ENCODE measurements at regions not wholly inside any gene's neighbourhood (a gene's known extent, or its start where the extent isn't known, plus 50 kb on each side); places are given as distances from the start of the nearest gene placed in this dataset.
"Not testable (repeated sequence)": the region's sequence is repeated elsewhere in the genome, so short reads cannot be mapped to it uniquely, and the experiment has no call there.

DNA sequence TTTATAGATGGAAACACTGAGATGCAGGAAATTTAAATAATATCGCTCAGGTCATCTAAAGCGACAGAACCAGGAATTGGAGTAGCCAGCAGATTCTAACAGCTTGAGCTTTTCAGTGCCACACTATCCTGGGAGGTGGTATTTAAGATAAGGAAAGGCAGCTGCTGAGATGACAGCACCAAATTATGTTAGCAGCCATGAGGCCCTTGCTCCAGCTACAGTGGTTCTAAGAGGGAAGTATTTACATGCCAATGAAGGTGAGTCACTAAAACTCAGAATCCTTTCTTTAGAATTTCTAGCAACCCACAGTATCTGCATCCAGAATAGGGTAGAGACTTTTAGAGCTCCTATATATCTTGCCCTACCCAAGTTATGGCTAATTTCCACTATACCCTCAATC is 127.0 kb upstream of the VLDLR start:
- DNase-seq (ENCODE audit: low read depth in 1 of 2, low spot score in 1 of 2): no peak

DNA sequence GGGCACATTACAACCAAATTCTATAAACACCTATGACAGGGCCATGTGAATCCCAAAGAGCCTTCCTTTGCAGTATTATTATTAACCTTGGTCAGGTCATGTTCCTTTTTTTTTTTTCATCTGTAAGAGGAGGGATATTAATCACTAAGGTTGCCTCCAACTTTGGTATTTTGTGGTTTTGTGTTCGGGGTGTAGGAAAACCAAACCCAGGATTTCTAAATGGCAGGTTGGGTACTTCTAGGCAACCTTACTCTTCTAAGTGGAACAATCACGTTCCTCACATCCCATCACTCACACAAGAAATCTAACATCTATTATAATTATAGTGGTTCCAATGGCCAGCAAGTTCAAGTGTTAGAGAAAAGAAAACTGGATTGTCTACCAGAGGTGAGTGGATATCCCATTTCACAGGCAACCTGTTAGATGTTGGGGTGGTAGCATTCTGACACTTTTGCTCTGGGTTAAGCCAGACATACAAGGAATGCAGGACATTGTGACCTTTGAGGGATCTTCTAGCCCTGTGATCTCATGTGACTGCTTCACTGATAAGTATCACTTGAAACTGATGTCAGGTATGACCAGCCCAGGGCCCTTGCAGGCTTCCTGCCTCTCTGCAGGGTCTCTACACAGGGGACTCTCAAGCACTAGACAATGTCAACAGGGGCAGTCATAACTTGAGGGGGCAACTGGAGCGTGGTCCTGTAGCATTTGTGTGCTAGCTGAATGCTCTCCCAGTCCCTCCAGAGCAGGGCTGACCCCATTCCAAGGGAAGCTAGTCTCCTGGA is 126.2 kb upstream of the VLDLR start:
- no peak for DNase-seq (ENCODE audit: low read depth in 1 of 2, low spot score in 1 of 2)

DNA sequence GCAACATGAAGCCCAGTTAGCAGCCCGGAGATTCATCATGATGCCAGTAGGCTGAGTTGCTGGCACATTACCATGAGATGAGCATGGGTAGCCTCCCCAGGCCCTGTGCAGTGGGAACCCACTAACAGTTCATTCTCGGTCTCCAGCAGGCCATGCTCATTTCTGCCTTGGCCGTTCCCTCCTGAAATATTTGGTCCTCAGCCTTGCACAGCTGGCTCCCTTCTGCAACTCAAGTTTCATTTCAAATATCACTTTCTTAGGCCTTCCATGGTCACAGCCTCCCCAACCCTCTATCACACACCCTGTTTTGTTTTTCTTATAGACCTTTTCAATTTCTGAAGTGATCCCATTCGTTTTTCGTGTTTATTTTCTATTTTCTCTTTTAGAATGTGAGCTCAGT is 125.4 kb upstream of the VLDLR start:
- DNase-seq (ENCODE audit: low read depth in 1 of 2, low spot score in 1 of 2): no peak

DNA sequence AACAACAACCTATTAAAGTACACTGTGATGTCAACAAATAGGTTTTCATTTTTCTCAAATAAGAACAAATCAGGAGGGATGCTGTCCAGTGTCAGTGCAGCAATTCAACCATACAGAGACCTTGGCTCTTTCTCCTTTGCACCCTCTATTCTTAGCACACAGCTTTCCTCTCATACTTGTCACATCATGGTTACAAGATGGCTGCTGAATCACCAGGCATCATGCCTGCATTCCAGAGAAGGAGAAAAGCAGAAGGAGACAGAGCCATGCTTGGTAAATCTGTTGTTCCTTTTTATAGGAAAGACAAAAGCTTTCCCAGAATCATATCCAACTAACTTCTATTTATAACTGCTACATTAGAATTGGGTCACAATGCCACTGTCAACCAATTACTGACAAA is 124.7 kb upstream of the VLDLR start:
- DNase-seq (ENCODE audit: low read depth in 1 of 2, low spot score in 1 of 2): no peak

DNA sequence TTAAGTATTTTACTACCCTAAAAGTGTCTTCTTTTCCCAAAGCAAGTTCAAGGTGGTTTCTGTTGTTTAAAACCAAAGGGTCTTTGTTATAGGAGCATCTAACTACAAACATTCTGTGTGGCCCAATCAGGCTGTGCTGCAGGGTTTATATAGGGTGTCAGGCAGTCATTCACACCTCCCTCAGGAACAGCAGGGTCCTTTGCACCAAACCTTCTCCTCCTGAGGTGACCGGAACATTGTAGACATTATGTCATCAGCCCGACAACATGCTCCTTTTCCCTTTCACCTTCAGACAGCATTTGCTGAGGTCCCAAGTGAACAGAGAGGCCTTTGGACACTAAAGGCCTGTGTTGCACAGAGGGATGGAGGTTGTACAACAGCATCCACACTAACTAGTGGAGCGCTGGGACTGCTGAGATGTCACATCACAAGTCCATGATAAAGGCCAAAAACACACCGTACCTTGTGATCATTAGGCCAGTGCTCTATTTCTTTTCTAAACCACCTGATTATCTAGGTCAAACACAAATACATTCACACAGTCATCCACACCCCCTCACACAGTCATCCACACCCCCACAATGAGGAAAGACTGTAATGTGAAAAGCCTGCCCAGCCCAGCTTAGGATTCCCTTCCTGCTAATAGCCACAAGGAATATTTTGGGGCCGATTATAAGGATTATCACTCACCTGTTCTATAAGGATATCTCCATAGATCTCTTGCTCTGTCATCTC is 123.8 kb upstream of the VLDLR start:
- no peak for DNase-seq (ENCODE audit: low read depth in 1 of 2, low spot score in 1 of 2)

- no peak for DNase-seq (ENCODE audit: low read depth in 1 of 2, low spot score in 1 of 2)
Observed at GRCh38 chr9:2502210-2502609, 119.4 kb upstream of the VLDLR start.

GRCh38 chr9:2502760-2503159 is 118.8 kb upstream of the VLDLR start:
- no peak for DNase-seq (ENCODE audit: low read depth in 1 of 2, low spot score in 1 of 2)

DNA sequence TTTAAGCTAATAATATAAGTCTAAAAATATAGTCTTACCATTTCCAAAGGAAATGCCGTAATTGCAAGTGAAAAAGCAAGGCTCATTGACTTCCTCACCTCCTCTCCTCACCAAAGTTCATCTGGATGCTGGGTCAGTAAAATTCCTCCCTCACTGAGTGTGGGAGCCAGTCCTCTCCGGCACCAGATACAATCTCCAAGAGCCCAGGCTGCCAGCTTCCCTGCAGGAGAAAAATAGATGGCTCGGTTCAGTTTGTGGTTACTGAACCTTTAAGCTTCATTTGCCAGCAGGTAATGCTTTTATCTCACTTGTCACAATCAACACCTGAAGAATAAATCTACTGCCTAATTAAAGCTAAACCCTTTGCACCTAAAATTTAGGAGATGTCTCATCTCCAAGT is 115.3 kb upstream of the VLDLR start:
- no peak for DNase-seq (ENCODE audit: low read depth in 1 of 2, low spot score in 1 of 2)

GRCh38 chr9:2523591-2523990 is 98.0 kb upstream of the VLDLR start:
- DNase-seq (ENCODE audit: low read depth in 1 of 2, low spot score in 1 of 2): no peak

- DNase-seq (ENCODE audit: low read depth in 1 of 2, low spot score in 1 of 2): no peak
Observed at GRCh38 chr9:2524601-2525000, 97.0 kb upstream of the VLDLR start.

GRCh38 chr9:2525147-2525546 is 96.4 kb upstream of the VLDLR start:
- no peak for DNase-seq (ENCODE audit: low read depth in 1 of 2, low spot score in 1 of 2)

DNA sequence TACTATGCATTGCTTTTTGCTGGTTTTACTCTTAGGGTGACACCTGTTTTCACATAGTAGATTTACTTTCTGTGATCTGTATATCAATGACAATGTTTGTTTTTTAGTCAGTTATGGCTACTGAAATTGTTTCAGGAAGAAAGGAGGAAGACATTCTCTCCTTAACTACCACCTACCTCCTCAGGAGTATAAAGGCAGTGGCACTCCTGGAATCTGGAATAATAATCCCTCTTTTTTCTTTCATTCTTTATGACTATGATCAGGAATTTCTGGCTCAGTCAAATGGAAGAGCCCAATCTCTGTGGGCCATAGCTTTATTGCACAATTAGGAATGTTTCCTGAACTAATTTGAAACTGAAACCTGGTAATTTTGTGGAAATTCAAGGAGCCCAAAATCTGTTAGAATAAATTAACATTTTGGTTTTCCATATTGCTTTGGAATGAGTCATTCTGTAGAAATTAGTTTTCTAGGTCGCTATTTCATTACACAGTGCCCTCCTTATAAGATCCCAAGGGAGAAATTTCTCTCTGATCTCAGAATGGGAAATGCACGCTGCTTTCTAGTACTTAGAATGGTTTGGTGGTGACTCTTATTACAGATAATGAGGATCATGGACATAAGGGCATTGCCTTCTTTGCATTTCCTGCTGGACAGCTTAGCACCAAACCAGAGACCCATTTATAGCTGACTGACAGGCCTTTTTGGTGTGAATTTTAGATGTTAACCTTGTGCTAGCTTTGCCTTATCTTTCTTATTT is 95.3 kb upstream of the VLDLR start:
- DNase-seq (ENCODE audit: low read depth in 1 of 2, low spot score in 1 of 2): no peak

DNA sequence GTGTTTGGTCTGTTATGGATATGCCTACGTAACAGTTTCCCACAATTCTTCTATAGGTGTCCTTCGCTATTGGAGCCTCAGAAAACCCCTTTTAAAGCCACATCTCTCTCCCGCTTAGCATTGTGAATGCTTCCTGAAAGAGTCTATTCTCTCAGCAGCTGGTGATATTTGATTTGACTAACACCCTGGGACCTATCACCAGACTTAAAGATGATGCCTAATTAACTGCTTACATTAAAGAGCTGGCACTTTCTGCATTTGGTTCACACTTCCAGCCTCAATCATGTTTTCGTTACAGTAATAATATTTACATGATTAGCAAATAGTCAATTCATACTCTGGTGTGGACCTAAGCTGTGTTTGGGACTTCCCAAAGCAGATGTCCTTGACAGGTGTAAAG is 90.1 kb upstream of the VLDLR start:
- DNase-seq (ENCODE audit: low read depth in 1 of 2, low spot score in 1 of 2): no peak

- DNase-seq (ENCODE audit: low read depth in 1 of 2, low spot score in 1 of 2): no peak
Observed at GRCh38 chr9:2536511-2536910, 85.1 kb upstream of the VLDLR start.

GRCh38 chr9:2545881-2546490 is 75.6 kb upstream of the VLDLR start:
- DNase-seq (ENCODE audit: low read depth in 1 of 2, low spot score in 1 of 2): no peak

GRCh38 chr9:2555899-2556600 is 65.5 kb upstream of the VLDLR start:
- DNase-seq (ENCODE audit: low read depth in 1 of 2, low spot score in 1 of 2): not testable (repeated sequence)

DNA sequence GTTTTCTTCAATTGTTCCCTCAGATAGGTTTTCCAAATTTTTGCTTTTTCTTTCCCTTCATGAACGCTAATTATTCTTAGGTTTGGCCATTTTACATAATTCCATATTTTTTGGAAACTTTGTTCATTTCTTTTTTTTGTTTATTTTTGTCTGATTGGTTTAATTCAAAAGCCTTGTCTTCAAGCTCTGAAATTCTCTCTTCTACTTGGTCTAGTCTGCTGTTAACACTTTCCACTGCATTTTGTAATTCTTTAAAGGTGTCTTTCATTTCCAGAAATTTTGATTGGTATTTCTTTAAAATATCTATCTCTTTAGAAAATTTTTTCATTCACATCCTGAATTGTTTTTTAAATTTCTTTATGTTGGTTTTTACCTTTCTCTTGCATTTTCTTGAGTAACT is 63.9 kb upstream of the VLDLR start:
- DNase-seq (ENCODE audit: low read depth in 1 of 2, low spot score in 1 of 2): no peak

- no peak for DNase-seq (ENCODE audit: low read depth in 1 of 2, low spot score in 1 of 2)
Observed at GRCh38 chr9:2559192-2560152, 62.1 kb upstream of the VLDLR start.

DNA sequence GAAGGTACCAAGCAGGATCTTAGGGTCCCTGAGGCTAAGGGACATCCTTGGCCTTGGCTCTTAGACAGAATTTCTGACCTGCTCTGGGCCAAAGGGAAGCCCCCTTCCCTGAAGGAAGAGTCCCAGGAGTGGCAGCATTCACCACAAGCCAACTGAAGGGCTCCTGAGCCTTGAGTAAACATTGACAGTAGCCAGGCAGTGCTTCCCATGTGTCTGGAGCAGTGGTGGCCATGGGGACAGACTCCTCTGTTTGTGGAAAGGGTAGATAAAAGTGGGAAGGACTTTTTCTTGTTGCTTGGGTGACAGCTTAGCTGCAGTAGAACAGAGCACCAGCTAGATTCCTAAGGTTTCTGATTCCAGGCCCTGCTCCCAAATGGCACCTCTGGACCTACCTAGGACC is 61.4 kb upstream of the VLDLR start:
- no peak for DNase-seq (ENCODE audit: low read depth in 1 of 2, low spot score in 1 of 2)

Data from activated CD4-positive, alpha-beta T cell treated with anti-CD3 and anti-CD28 coated beads, Interleukin-2, amount 50 U/mL, for 24 hours (primary cell).